ENCODE measurements at regions not wholly inside any gene's neighbourhood (a gene's known extent, or its start where the extent isn't known, plus 50 kb on each side); places are given as distances from the start of the nearest gene placed in this dataset.
"Not testable (repeated sequence)": the region's sequence is repeated elsewhere in the genome, so short reads cannot be mapped to it uniquely, and the experiment has no call there.

GRCh38 chr3:194949592-194949991 lies 263.9 kb downstream of the FAM43A start:
- no peak for DNase-seq (ENCODE audit: extremely low spot score)
- POLR2A ChIA-PET: no interaction called here
- CTCF ChIA-PET: no interaction called here
- TF ChIP-seq CTBP1 (IDR thresholded peaks at IDR 0.05; ENCODE audit: borderline replicate concordance): no peak
- no peak for TF ChIP-seq LEF1 (IDR thresholded peaks at IDR 0.05; ENCODE audit: borderline replicate concordance)
- TF ChIP-seq FOXK2 (IDR thresholded peaks at IDR 0.05): no peak
- no peak for TF ChIP-seq L3MBTL2 (conservative IDR thresholded peaks at IDR 0.05)
- TF ChIP-seq ARNT (IDR thresholded peaks at IDR 0.05): no peak
- TF ChIP-seq FOXA1 (IDR thresholded peaks at IDR 0.05): no peak
- no peak for TF ChIP-seq NFRKB (IDR thresholded peaks at IDR 0.05)
- TF ChIP-seq SUZ12 (IDR thresholded peaks at IDR 0.05): no peak
- no peak for TF ChIP-seq TARDBP (IDR thresholded peaks at IDR 0.05)
- TF ChIP-seq BHLHE40 (IDR thresholded peaks at IDR 0.05; ENCODE audit: borderline replicate concordance): no peak
- TF ChIP-seq PKNOX1 (IDR thresholded peaks at IDR 0.05): no peak

GRCh38 chr3:194950906-194951628 lies 265.4 kb downstream of the FAM43A start:
- ChIA-PET CTCF (no interaction called here), POLR2A (no interaction called here)
- no peak for DNase-seq (ENCODE audit: extremely low spot score)
- TF ChIP-seq L3MBTL2 (conservative IDR thresholded peaks at IDR 0.05) (no peak), PKNOX1 (IDR thresholded peaks at IDR 0.05) (no peak)

GRCh38 chr3:194951629-194951920 lies 265.9 kb downstream of the FAM43A start:
- CTCF ChIA-PET; DNase-seq (ENCODE audit: extremely low spot score); POLR2A ChIA-PET: not testable (repeated sequence)

- ChIA-PET POLR2A (interaction anchor here (1.1 kb wide), 1 partner anchor 10 kb away, joined by 3 read pairs; no protein-coding TSS in a partner anchor), CTCF (no interaction called here)
- DNase-seq (ENCODE audit: extremely low spot score): no peak
- no peak for TF ChIP-seq L3MBTL2 (conservative IDR thresholded peaks at IDR 0.05)
- no peak for TF ChIP-seq NFRKB (IDR thresholded peaks at IDR 0.05)
- TF ChIP-seq FOXA1 (IDR thresholded peaks at IDR 0.05): no peak
- TF ChIP-seq SP1 (IDR thresholded peaks at IDR 0.05): no peak
- no peak for TF ChIP-seq FOXM1 (IDR thresholded peaks at IDR 0.05; ENCODE audit: borderline replicate concordance)
- TF ChIP-seq TARDBP (IDR thresholded peaks at IDR 0.05): no peak
- no peak for TF ChIP-seq PKNOX1 (IDR thresholded peaks at IDR 0.05)
- TF ChIP-seq FOXK2 (IDR thresholded peaks at IDR 0.05): no peak
- TF ChIP-seq ARNT (IDR thresholded peaks at IDR 0.05): no peak
- TF ChIP-seq ZNF384 (IDR thresholded peaks at IDR 0.05): no peak
- TF ChIP-seq BHLHE40 (IDR thresholded peaks at IDR 0.05; ENCODE audit: borderline replicate concordance): no peak
- TF ChIP-seq HDGF (IDR thresholded peaks at IDR 0.05; ENCODE audit: borderline replicate concordance): no peak
- no peak for TF ChIP-seq ELF4 (IDR thresholded peaks at IDR 0.05)
- no peak for TF ChIP-seq LEF1 (IDR thresholded peaks at IDR 0.05; ENCODE audit: borderline replicate concordance)
- no peak for TF ChIP-seq CTBP1 (IDR thresholded peaks at IDR 0.05; ENCODE audit: borderline replicate concordance)
- TF ChIP-seq SUZ12 (IDR thresholded peaks at IDR 0.05): no peak
Observed at GRCh38 chr3:194951931-194952582, 266.4 kb downstream of the FAM43A start.

GRCh38 chr3:194952841-194953241 lies 267.2 kb downstream of the FAM43A start:
- ChIA-PET CTCF (no interaction called here), POLR2A (interaction anchor here (1.1 kb wide), 1 partner anchor 11 kb away, joined by 3 read pairs; no protein-coding TSS in a partner anchor)
- TF ChIP-seq TARDBP (IDR thresholded peaks at IDR 0.05): no peak
- TF ChIP-seq HDGF (IDR thresholded peaks at IDR 0.05; ENCODE audit: borderline replicate concordance): no peak
- no peak for TF ChIP-seq BHLHE40 (IDR thresholded peaks at IDR 0.05; ENCODE audit: borderline replicate concordance)
- TF ChIP-seq NFRKB (IDR thresholded peaks at IDR 0.05): no peak
- TF ChIP-seq PKNOX1 (IDR thresholded peaks at IDR 0.05): no peak
- DNase-seq (ENCODE audit: extremely low spot score): no peak

GRCh38 chr3:194953291-194953690 lies 267.6 kb downstream of the FAM43A start:
- POLR2A ChIA-PET: interaction anchor here (1.1 kb wide), 1 partner anchor 11 kb away, joined by 3 read pairs; no protein-coding TSS in a partner anchor
- no peak for DNase-seq (ENCODE audit: extremely low spot score)
- CTCF ChIA-PET: interaction anchor here (0.7 kb wide), 1 partner anchor 27 kb away, joined by 3 read pairs; no protein-coding TSS in a partner anchor
- TF ChIP-seq SUZ12 (IDR thresholded peaks at IDR 0.05): no peak
